H1 (cell line): ENCODE measurements at regions not wholly inside any gene's neighbourhood (a gene's known extent, or its start where the extent isn't known, plus 50 kb on each side); places are given as distances from the start of the nearest gene placed in this dataset.

ENCODE experiments used
- CTCF ChIA-PET: fragments of 300-600 bp; sonication (Branson Sonifier 250); formaldehyde crosslinking; loops from one replicate; lab custom pipeline; 2021; ENCODE audit not compliant: partially characterized antibody; lab: Charles Lee
- POLR2A ChIA-PET: fragments of 300-600 bp; sonication (Branson Sonifier 250); formaldehyde crosslinking; loops from one replicate; lab custom pipeline; 2021; ENCODE audit warnings: inconsistent platforms; ENCODE audit not compliant: partially characterized antibody; lab: Charles Lee
- DNase-seq, 2 experiments: peaks; one replicate each; pipeline versions ENCODE4 v3.0.0 to v3.0.0-alpha.2; 2010 to 2022; ENCODE audit warnings: low spot score in 2 of 2, low read depth in 1 of 2, mixed read lengths in 1 of 2
- FAIRE-seq: peaks from 2 replicates; lab custom pipeline; 2011; peaks lifted over from hg19 to GRCh38; lab: Jason Lieb, UNC
- H2AFZ ChIP-seq: 2 replicates; pipeline ENCODE4 v1.8.1; 2012; ENCODE audit warnings: low read length, inconsistent platforms
- H2AK5ac ChIP-seq: 2 replicates; pipeline ENCODE4 v1.6.1; 2013; ENCODE audit warnings: low read depth, low read length
- H2BK120ac ChIP-seq: replicated peaks from 2 replicates; pipeline ENCODE3; 2013; ENCODE audit warnings: low read depth, low read length, inconsistent platforms
- H2BK12ac ChIP-seq: 2 replicates; pipeline ENCODE4 v1.6.1; 2013; ENCODE audit warnings: low read depth, low read length
- H2BK15ac ChIP-seq: 2 replicates; pipeline ENCODE4 v1.6.1; 2013; ENCODE audit warnings: low read length
- H2BK20ac ChIP-seq: 2 replicates; pipeline ENCODE4 v1.6.1; 2013; ENCODE audit warnings: low read length
- H2BK5ac ChIP-seq: 2 replicates; pipeline ENCODE4 v1.6.1; 2013; ENCODE audit warnings: low read depth, low read length
- H3K14ac ChIP-seq: 2 replicates; pipeline ENCODE4 v1.6.1; 2013; ENCODE audit warnings: inconsistent platforms; ENCODE audit not compliant: insufficient read length
- H3K18ac ChIP-seq: 2 replicates; pipeline ENCODE4 v1.6.1; 2013; ENCODE audit warnings: low read length; ENCODE audit errors: extremely low read depth
- H3K23ac ChIP-seq: 2 replicates; pipeline ENCODE4 v1.6.1; 2013; ENCODE audit warnings: inconsistent platforms; ENCODE audit not compliant: insufficient read length
- H3K23me2 ChIP-seq: 2 replicates; pipeline ENCODE4 v1.6.1; 2013; ENCODE audit warnings: low read depth, low read length
- H3K27ac ChIP-seq: 2 replicates; pipeline ENCODE4 v1.6.1; 2011; ENCODE audit warnings: low read depth, low read length, inconsistent platforms
- H3K27me3 ChIP-seq, 4 experiments: replicated peaks in 1 of 4; 1 replicate in 1 of 4; 2 replicates in 3 of 4; pipeline versions ENCODE4 v1.6.1 to v1.8.1; 2011 to 2013; ENCODE audit warnings: low read length in 3 of 4, mild to moderate bottlenecking in 3 of 4, inconsistent platforms in 2 of 4, mixed read lengths in 2 of 4, moderate library complexity in 1 of 4; ENCODE audit not compliant: control insufficient read depth in 3 of 4, insufficient read depth in 3 of 4; ENCODE audit errors: extremely low read depth in 1 of 4
- H3K36me3 ChIP-seq, 4 experiments: 2 replicates each; pipeline versions ENCODE4 v1.6.1 to v1.8.1; 2011 to 2013; ENCODE audit warnings: mild to moderate bottlenecking in 4 of 4, low read length in 3 of 4, moderate library complexity in 2 of 4, control low read depth in 1 of 4, inconsistent platforms in 1 of 4; ENCODE audit not compliant: insufficient read depth in 4 of 4, control insufficient read depth in 2 of 4
- H3K4ac ChIP-seq: replicated peaks from 2 replicates; pipeline ENCODE3; 2013; ENCODE audit warnings: low read length, low read depth, mixed read lengths, inconsistent platforms; ENCODE audit not compliant: insufficient read length
- H3K4me1 ChIP-seq, 4 experiments: replicated peaks in 1 of 4; 1 replicate in 1 of 4; 2 replicates in 3 of 4; pipeline versions ENCODE4 v1.6.1 to v1.8.1; 2011 to 2013; ENCODE audit warnings: low read length in 3 of 4, inconsistent platforms in 2 of 4, mixed read lengths in 1 of 4; ENCODE audit not compliant: insufficient read depth in 4 of 4, control insufficient read depth in 3 of 4
- H3K4me2 ChIP-seq, 2 experiments: 2 replicates each; pipeline versions ENCODE4 v1.6.1 to v1.8.1; 2011 to 2013; ENCODE audit warnings: low read depth in 2 of 2, low read length in 2 of 2, control low read depth in 1 of 2, inconsistent platforms in 1 of 2, mild to moderate bottlenecking in 1 of 2; ENCODE audit not compliant: insufficient read depth in 1 of 2
- H3K4me3 ChIP-seq, 4 experiments: fragments of 200-600, 300-600 bp in 1 of 4; sonication (generic), shearing (Covaris generic), sonication (Bioruptor Twin) in 1 of 4; 2 replicates each; pipeline versions ENCODE4 v1.5.1 to v1.8.1; 2011 to 2016; ENCODE audit warnings: low read length in 4 of 4, low read depth in 3 of 4, control low read depth in 2 of 4, inconsistent platforms in 2 of 4, mild to moderate bottlenecking in 2 of 4, mixed read lengths in 1 of 4, moderate library complexity in 1 of 4; ENCODE audit not compliant: insufficient read depth in 2 of 4; ENCODE audit errors: extremely low read depth in 1 of 4
- H3K56ac ChIP-seq: replicated peaks from 2 replicates; pipeline ENCODE3; 2013; ENCODE audit warnings: low read depth, mild to moderate bottlenecking, mixed read lengths, low read length, inconsistent platforms; ENCODE audit not compliant: insufficient read length
- H3K79me1 ChIP-seq: 2 replicates; pipeline ENCODE4 v1.6.1; 2013; ENCODE audit warnings: low read depth, low read length, control low read depth
- H3K79me2 ChIP-seq, 2 experiments: 2 replicates each; pipeline versions ENCODE4 v1.6.1 to v1.8.1; 2012 to 2013; ENCODE audit warnings: low read length in 2 of 2, mild to moderate bottlenecking in 2 of 2, inconsistent platforms in 1 of 2; ENCODE audit not compliant: insufficient read depth in 2 of 2, control insufficient read depth in 1 of 2
- H3K9ac ChIP-seq, 4 experiments: replicated peaks in 1 of 4; 1 replicate in 1 of 4; 2 replicates in 3 of 4; pipeline versions ENCODE4 v1.6.1 to v1.8.1; 2011 to 2013; ENCODE audit warnings: low read depth in 3 of 4, low read length in 3 of 4, control low read depth in 2 of 4, mild to moderate bottlenecking in 2 of 4, moderate library complexity in 2 of 4, inconsistent platforms in 1 of 4; ENCODE audit errors: extremely low read depth in 1 of 4
- H3K9me3 ChIP-seq, 2 experiments: 2 replicates each; pipeline versions ENCODE4 v1.6.1 to v1.8.1; 2012 to 2013; ENCODE audit warnings: mild to moderate bottlenecking in 2 of 2, moderate library complexity in 2 of 2, control low read depth in 1 of 2, inconsistent platforms in 1 of 2, low read depth in 1 of 2, low read length in 1 of 2, mixed read lengths in 1 of 2; ENCODE audit not compliant: insufficient read depth in 2 of 2
- H4K20me1 ChIP-seq, 2 experiments: replicated peaks in 1 of 2; 2 replicates each; pipeline versions ENCODE3 to v1.8.1; 2011 to 2013; ENCODE audit warnings: inconsistent platforms in 2 of 2, low read length in 2 of 2, mild to moderate bottlenecking in 1 of 2; ENCODE audit not compliant: insufficient read depth in 2 of 2, control insufficient read depth in 1 of 2
- H4K5ac ChIP-seq: 2 replicates; pipeline ENCODE4 v1.6.1; 2013; ENCODE audit warnings: low read length, low read depth, mixed read lengths, inconsistent platforms; ENCODE audit not compliant: insufficient read length
- H4K8ac ChIP-seq: 2 replicates; pipeline ENCODE4 v1.8.0; 2013; ENCODE audit warnings: mild to moderate bottlenecking, moderate library complexity, low read length, inconsistent platforms; ENCODE audit not compliant: insufficient read depth; ENCODE audit errors: extremely low read depth
- H4K91ac ChIP-seq: replicated peaks from 2 replicates; pipeline ENCODE3; 2013; ENCODE audit warnings: low read length, mixed read lengths, inconsistent platforms; ENCODE audit not compliant: insufficient read length
- CBX5 ChIP-seq: fragments of 300-800, 300-1000 bp; sonication (generic); IDR thresholded peaks from 2 replicates; pipeline ENCODE4 v1.7.1; 2016; ENCODE audit warnings: antibody characterized with exemption, low read length, low read depth
- HDAC2 ChIP-seq, 2 experiments: fragments of 300-600 bp in 1 of 2; sonication (generic) in 1 of 2; IDR thresholded peaks; 2 replicates each; pipeline ENCODE4 v1.6.1; 2011 to 2012; ENCODE audit warnings: low read depth in 2 of 2, low read length in 2 of 2, mild to moderate bottlenecking in 2 of 2, moderate library complexity in 2 of 2, borderline replicate concordance in 1 of 2, inconsistent platforms in 1 of 2
- JUND ChIP-seq: IDR thresholded peaks from 2 replicates; pipeline ENCODE4 v1.6.1; 2011; ENCODE audit warnings: mild to moderate bottlenecking, improper control_type of control experiment, low read length
- POLR2A ChIP-seq, 2 experiments: IDR thresholded peaks; 1 replicate in 1 of 2; 2 replicates in 1 of 2; pipeline ENCODE4 v1.6.1; 2011; ENCODE audit warnings: low read depth in 2 of 2, low read length in 2 of 2, mild to moderate bottlenecking in 2 of 2; ENCODE audit errors: control extremely low read depth in 1 of 2
- POU5F1 ChIP-seq: IDR thresholded peaks from 2 replicates; pipeline ENCODE4 v1.6.1; 2011; ENCODE audit warnings: low read depth, mild to moderate bottlenecking, low read length, moderate library complexity
- SIRT6 ChIP-seq: IDR thresholded peaks from one replicate; pipeline ENCODE4 v1.7.1; 2012; ENCODE audit warnings: low read length, inconsistent platforms
- TBP ChIP-seq: IDR thresholded peaks from 2 replicates; pipeline ENCODE4 v1.6.1; 2011; ENCODE audit warnings: low read depth, low read length, improper control_type of control experiment
- ZNF274 ChIP-seq: IDR thresholded peaks from 2 replicates; pipeline ENCODE4 v1.7.0; 2012; ENCODE audit warnings: low read length, borderline replicate concordance; ENCODE audit errors: extremely low read depth

GRCh38 chr1:29673228-29673500 is 436.8 kb downstream of the PTPRU start:
- no peak overlapping the region for H2BK5ac ChIP-seq
- H3K27me3 ChIP-seq = no peaks in the 10 kb centered on the region
- no peak overlapping the region for H3K9ac ChIP-seq
- no peak overlapping the region for H2BK15ac ChIP-seq
- no peak overlapping the region for H2AFZ ChIP-seq
- CTCF ChIA-PET = interaction anchor here (0.9 kb wide), 1 partner anchor 1110 kb away, joined by 3 read pairs; no protein-coding TSS in a partner anchor
- H3K4me2 ChIP-seq = no peak overlapping the region
- no peak for FAIRE-seq
- no peak overlapping the region for H4K8ac ChIP-seq
- TF ChIP-seq POU5F1 (no peak), JUND (no peak), HDAC2 (IDR thresholded peaks at IDR 0.05; ENCODE audit: borderline replicate concordance in 1 of 2, low read depth in 2 of 2, low read length in 2 of 2) (no peak), POLR2A (IDR thresholded peaks at IDR 0.05; ENCODE audit: control extremely low read depth in 1 of 2, low read depth in 2 of 2, low read length in 2 of 2) (no peak), TBP (no peak), SIRT6 (no peak), ZNF274 (no peak), CBX5 (no peak)
- TF ChIP-seq, all 59 proteins: peak for 0
- Histone ChIP-seq H3K18ac (no peak overlapping the region; the same call in 1 of the 2 replicates), H3K9me3 (no peaks in the 10 kb centered on the region), H3K14ac (no peak overlapping the region), H3K79me1 (no peaks in the 10 kb centered on the region), H3K4me1 (no peaks in the 10 kb centered on the region), H3K79me2 (no peaks in the 10 kb centered on the region), H3K23ac (no peak overlapping the region), H3K27ac (no peak overlapping the region), H2BK20ac (no peak overlapping the region), H3K56ac (no peak overlapping the region), H3K36me3 (no peaks in the 10 kb centered on the region), H3K4ac (no peak overlapping the region), H3K4me3 (no peak overlapping the region), H3K23me2 (no peaks in the 10 kb centered on the region), H4K20me1 (no peaks in the 10 kb centered on the region), H4K91ac (no peak overlapping the region), H4K5ac (no peak overlapping the region), H2AK5ac (no peak overlapping the region), H2BK12ac (no peak overlapping the region), H2BK120ac (no peak overlapping the region)
- POLR2A ChIA-PET = no interaction called here
- DNase-seq = no peak
